Testis (tissue), 2 donors: ENCODE measurements at regions not wholly inside any gene's neighbourhood (a gene's known extent, or its start where the extent isn't known, plus 50 kb on each side); places are given as distances from the start of the nearest gene placed in this dataset.

Experiments used
- POLR2A ChIP-seq: fragments of 450-650 bp; IDR thresholded peaks from one replicate; pipeline ENCODE4 v1.6.1; 2017; ENCODE audit warnings: antibody characterized with exemption, mild to moderate bottlenecking, moderate library complexity
- TF ChIP-seq, protein P1 (sequence below), 3 experiments: fragments of 450-650 bp in 2 of 3; fragments of 200-600 bp in 1 of 3; sonication (generic) in 1 of 3; IDR thresholded peaks; one replicate each; pipeline ENCODE4 v1.5.1; 2016 to 2019; ENCODE audit warnings: antibody characterized with exemption in 3 of 3, mild to moderate bottlenecking in 2 of 3, moderate library complexity in 1 of 3

DNA sequence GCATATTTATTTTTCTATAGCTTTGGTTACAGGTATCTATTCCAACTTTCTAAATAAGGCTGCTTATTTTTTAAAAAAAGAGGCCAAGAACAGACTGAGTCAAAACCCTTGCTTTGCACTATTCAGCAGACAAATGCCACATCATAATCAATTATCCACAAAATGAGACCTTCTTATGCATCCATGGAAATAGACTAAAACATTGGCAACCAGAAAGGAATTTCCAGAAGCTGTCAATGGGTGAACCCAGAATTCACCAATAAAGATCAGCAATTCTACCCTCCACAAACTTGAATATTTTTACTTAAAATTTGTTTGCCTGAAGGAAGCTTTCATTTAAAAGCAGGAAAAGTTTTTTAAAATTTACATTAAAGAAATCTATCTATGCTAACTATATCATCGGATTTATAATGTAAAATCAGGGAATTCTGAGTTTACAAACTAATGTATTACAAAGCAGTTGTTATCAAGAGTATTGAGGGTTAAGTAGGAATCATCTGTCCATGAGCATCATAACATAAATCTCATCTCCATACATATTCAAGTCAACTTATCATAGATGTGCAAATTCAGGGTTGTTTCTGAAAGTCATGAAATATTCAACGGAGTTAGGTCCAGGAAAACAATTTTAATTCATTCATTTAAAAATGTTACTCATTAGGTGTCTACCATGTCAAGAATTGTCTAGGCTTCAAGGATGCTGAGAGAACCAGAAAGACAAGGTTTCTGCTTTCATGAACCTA is 548.0 kb downstream of the SATB2 start:
- TF ChIP-seq, protein P1, sequence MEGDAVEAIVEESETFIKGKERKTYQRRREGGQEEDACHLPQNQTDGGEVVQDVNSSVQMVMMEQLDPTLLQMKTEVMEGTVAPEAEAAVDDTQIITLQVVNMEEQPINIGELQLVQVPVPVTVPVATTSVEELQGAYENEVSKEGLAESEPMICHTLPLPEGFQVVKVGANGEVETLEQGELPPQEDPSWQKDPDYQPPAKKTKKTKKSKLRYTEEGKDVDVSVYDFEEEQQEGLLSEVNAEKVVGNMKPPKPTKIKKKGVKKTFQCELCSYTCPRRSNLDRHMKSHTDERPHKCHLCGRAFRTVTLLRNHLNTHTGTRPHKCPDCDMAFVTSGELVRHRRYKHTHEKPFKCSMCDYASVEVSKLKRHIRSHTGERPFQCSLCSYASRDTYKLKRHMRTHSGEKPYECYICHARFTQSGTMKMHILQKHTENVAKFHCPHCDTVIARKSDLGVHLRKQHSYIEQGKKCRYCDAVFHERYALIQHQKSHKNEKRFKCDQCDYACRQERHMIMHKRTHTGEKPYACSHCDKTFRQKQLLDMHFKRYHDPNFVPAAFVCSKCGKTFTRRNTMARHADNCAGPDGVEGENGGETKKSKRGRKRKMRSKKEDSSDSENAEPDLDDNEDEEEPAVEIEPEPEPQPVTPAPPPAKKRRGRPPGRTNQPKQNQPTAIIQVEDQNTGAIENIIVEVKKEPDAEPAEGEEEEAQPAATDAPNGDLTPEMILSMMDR (IDR thresholded peaks at IDR 0.05): no peak
- TF ChIP-seq POLR2A: no peak
